ENCODE measurements at regions not wholly inside any gene's neighbourhood (a gene's known extent, or its start where the extent isn't known, plus 50 kb on each side); places are given as distances from the start of the nearest gene placed in this dataset.

DNA sequence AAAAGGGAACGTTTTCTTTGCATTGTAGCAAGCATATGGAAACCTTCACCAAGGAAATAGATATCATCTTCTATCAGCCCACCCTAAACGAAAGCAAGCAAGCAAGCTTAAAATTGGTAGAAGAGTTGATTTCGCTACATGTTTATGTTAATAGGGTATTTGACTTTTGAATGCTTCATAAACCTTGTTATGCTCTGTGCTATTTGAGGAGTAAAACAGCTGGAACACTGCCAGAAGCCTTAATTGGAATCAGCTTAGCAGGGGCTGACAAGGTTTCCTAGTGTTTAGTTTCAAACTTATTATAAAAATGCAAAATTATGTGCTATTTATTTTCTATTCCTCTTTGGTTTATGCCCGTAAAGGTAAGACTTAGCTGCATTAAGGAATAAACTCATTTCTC is 70.6 kb upstream of the LINC00305 start:
- no peaks in the 10 kb centered on the region for H3K27me3 ChIP-seq (ENCODE audit: control insufficient read depth, insufficient read depth, low read length, poor library complexity, severe bottlenecking)
- no peaks in the 10 kb centered on the region for H3K27me3 Mint-ChIP-seq (ENCODE audit: insufficient read depth)

GRCh38 chr18:64210401-64210949 is 61.6 kb upstream of the LINC00305 start:
- H3K27ac Mint-ChIP-seq = no peak overlapping the region
- no peak overlapping the region for H3K4me3 Mint-ChIP-seq
- Histone ChIP-seq H3K27me3 (ENCODE audit: control insufficient read depth, insufficient read depth, low read length, poor library complexity, severe bottlenecking) (no peaks in the 10 kb centered on the region), H3K27ac (ENCODE audit: low read depth, low read length) (no peak overlapping the region), H3K9me3 (ENCODE audit: control insufficient read depth, low read length) (no peaks in the 10 kb centered on the region), H3K9ac (ENCODE audit: extremely low read depth, low read length, poor library complexity, severe bottlenecking) (no peak overlapping the region), H3K4me1 (ENCODE audit: control insufficient read depth, insufficient read depth, low read length) (no peaks in the 10 kb centered on the region), H3K36me3 (ENCODE audit: control insufficient read depth, insufficient read depth, low read length) (no peaks in the 10 kb centered on the region), H3K4me3 (ENCODE audit: low read length) (no peak overlapping the region)
- no peaks in the 10 kb centered on the region for H3K9me3 Mint-ChIP-seq
- no peaks in the 10 kb centered on the region for H3K27me3 Mint-ChIP-seq (ENCODE audit: insufficient read depth)
- H3K36me3 Mint-ChIP-seq (ENCODE audit: low read depth) = no peaks in the 10 kb centered on the region
- TF ChIP-seq, protein P1, sequence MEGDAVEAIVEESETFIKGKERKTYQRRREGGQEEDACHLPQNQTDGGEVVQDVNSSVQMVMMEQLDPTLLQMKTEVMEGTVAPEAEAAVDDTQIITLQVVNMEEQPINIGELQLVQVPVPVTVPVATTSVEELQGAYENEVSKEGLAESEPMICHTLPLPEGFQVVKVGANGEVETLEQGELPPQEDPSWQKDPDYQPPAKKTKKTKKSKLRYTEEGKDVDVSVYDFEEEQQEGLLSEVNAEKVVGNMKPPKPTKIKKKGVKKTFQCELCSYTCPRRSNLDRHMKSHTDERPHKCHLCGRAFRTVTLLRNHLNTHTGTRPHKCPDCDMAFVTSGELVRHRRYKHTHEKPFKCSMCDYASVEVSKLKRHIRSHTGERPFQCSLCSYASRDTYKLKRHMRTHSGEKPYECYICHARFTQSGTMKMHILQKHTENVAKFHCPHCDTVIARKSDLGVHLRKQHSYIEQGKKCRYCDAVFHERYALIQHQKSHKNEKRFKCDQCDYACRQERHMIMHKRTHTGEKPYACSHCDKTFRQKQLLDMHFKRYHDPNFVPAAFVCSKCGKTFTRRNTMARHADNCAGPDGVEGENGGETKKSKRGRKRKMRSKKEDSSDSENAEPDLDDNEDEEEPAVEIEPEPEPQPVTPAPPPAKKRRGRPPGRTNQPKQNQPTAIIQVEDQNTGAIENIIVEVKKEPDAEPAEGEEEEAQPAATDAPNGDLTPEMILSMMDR (conservative IDR thresholded peaks at IDR 0.05) = no peak
- WGBS, 2 experiments (ENCODE audit: insufficient coverage in 1 of 2, insufficient read length in 1 of 2) = 87 to 88% methylated on average over 2 to 5 of the region's 5 CpGs
- peaks cover 5% of the 10 kb centered on the region for H3K4me1 Mint-ChIP-seq
- DNase-seq = no peak

More for the DNA sequence above, 70.6 kb upstream of the LINC00305 start:
- Histone ChIP-seq H3K9ac (ENCODE audit: extremely low read depth, low read length, poor library complexity, severe bottlenecking) (no peak overlapping the region), H3K4me1 (ENCODE audit: control insufficient read depth, insufficient read depth, low read length) (no peaks in the 10 kb centered on the region), H3K4me3 (ENCODE audit: low read length) (no peak overlapping the region), H3K27ac (ENCODE audit: low read depth, low read length) (no peak overlapping the region), H3K9me3 (ENCODE audit: control insufficient read depth, low read length) (no peaks in the 10 kb centered on the region), H3K36me3 (ENCODE audit: control insufficient read depth, insufficient read depth, low read length) (no peaks in the 10 kb centered on the region)
- Mint-ChIP-seq H3K27ac (no peak overlapping the region), H3K4me3 (no peak overlapping the region), H3K36me3 (ENCODE audit: low read depth) (no peaks in the 10 kb centered on the region), H3K4me1 (no peaks in the 10 kb centered on the region), H3K9me3 (no peaks in the 10 kb centered on the region)
- WGBS, 2 experiments (ENCODE audit: insufficient coverage in 1 of 2, insufficient read length in 1 of 2) = 92 to 95% methylated on average over 2 to 4 of the region's 4 CpGs
- TF ChIP-seq, protein P1 (conservative IDR thresholded peaks at IDR 0.05) = no peak
- no peak for DNase-seq

- Mint-ChIP-seq H3K27me3 (ENCODE audit: insufficient read depth) (no peaks in the 10 kb centered on the region), H3K27ac (no peak overlapping the region), H3K36me3 (ENCODE audit: low read depth) (no peaks in the 10 kb centered on the region), H3K4me3 (no peak overlapping the region), H3K4me1 (peaks cover 14% of the 10 kb centered on the region), H3K9me3 (no peaks in the 10 kb centered on the region)
- H3K4me1 ChIP-seq (ENCODE audit: control insufficient read depth, insufficient read depth, low read length) = no peaks in the 10 kb centered on the region
- no peak overlapping the region for H3K4me3 ChIP-seq (ENCODE audit: low read length)
- no peaks in the 10 kb centered on the region for H3K9me3 ChIP-seq (ENCODE audit: control insufficient read depth, low read length)
- H3K9ac ChIP-seq (ENCODE audit: extremely low read depth, low read length, poor library complexity, severe bottlenecking) = no peak overlapping the region
- H3K27ac ChIP-seq (ENCODE audit: low read depth, low read length) = no peak overlapping the region
- DNase-seq = no peak
- TF ChIP-seq, protein P1 (conservative IDR thresholded peaks at IDR 0.05) = no peak
- H3K27me3 ChIP-seq (ENCODE audit: control insufficient read depth, insufficient read depth, low read length, poor library complexity, severe bottlenecking) = no peaks in the 10 kb centered on the region
- 89 to 94% methylated on average over 4 to 7 of the region's 8 CpGs for WGBS, 2 experiments (ENCODE audit: insufficient coverage in 1 of 2, insufficient read length in 1 of 2)
- no peaks in the 10 kb centered on the region for H3K36me3 ChIP-seq (ENCODE audit: control insufficient read depth, insufficient read depth, low read length)
Measured at GRCh38 chr18:64208516-64208915, 59.6 kb upstream of the LINC00305 start.

Data from endodermal cell (in vitro differentiated cells).